ENCODE measurements at regions not wholly inside any gene's neighbourhood (a gene's known extent, or its start where the extent isn't known, plus 50 kb on each side); places are given as distances from the start of the nearest gene placed in this dataset.

DNA sequence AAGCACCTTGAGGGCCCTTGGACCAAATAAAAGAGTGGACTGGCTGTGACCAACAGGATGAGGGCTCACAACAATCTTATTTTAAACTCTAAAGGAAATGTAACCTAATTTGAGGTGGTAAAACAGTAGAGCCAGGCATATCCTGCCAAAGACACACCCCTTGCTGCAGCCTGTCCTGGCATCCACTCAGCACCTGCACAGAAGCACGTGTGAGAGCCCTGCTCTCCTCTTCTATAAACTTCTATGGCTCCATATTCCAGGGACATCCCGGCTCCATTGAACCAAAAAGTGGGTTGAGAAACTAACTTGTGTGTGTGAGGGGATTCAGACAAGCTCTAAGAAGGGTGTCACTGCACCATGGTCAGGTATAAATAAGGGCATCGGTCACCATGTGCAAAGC is 190.9 kb upstream of the CHRNA7 start:
- TF ChIP-seq CTCF (IDR thresholded peaks at IDR 0.05), result no peak
- TF ChIP-seq POLR2A (IDR thresholded peaks at IDR 0.05), result no peak
